ENCODE measurements at regions not wholly inside any gene's neighbourhood (a gene's known extent, or its start where the extent isn't known, plus 50 kb on each side); places are given as distances from the start of the nearest gene placed in this dataset.

DNA sequence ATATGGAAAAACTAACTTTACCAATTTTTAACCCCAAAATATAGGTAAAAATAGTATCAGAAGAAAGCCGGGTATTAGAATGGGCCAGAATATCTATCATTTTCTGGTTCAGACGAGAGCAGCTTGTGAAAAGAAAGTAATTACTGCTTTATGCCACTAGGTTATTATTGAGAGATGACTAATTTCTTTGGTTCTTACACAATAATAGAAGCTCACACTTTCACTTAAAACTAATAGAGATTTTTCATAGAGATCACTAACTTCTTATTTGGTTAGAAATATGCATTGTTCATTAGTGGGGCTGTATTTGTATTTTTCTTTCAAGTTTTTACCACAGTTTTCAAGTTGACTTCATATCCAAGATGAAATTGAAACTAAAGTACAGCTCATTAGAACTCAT is 1241.2 kb upstream of the FLRT2 start:
- H4K20me1 ChIP-seq (replicated peaks; ENCODE audit: control insufficient read depth, extremely low read depth, insufficient read depth, low read length), result no peaks in the 10 kb centered on the region
- POLR2A ChIA-PET, result interaction anchor here (0.6 kb wide), 1 partner anchor 1353 kb away, joined by 5 read pairs; no protein-coding TSS in a partner anchor
- DNase-seq (ENCODE audit: low read depth, low spot score) (no peak), FAIRE-seq (no peak)
- CTCF ChIA-PET, result interaction anchor here (0.6 to 1.7 kb wide), 9 partner anchors 8 to 156 kb away, joined by 3 to 9 read pairs (median 3); no protein-coding TSS in a partner anchor
- H3K4me1 ChIP-seq (ENCODE audit: control insufficient read depth, extremely low read depth, insufficient read depth, low read length), result no peaks in the 10 kb centered on the region
- H3K79me2 ChIP-seq (ENCODE audit: control insufficient read depth, insufficient read depth, low read length), result no peaks in the 10 kb centered on the region
- no peak overlapping the region for H3K9ac ChIP-seq (replicated peaks; ENCODE audit: extremely low read depth, insufficient read depth, low read length)
- dilution Hi-C loops (cut with MboI; ENCODE audit: extremely low pct_ligation_motif_present, low sequenced_read_pairs), result no loop called here
- no peak overlapping the region for H2AFZ ChIP-seq (ENCODE audit: low read depth, low read length)
- no TSS peak for BruUV-seq (replicated peaks)
- no peaks in the 10 kb centered on the region for H3K9me1 ChIP-seq (replicated peaks; ENCODE audit: control insufficient read depth, extremely low read depth, insufficient read depth, low read length)
- H3K27me3 ChIP-seq (ENCODE audit: control insufficient read depth in 2 of 2, insufficient read depth in 2 of 2, low read length in 2 of 2), result no peaks in the 10 kb centered on the region
- TF ChIP-seq POLR2AphosphoS5 (IDR thresholded peaks at IDR 0.05; ENCODE audit: insufficient read depth, low read depth, low read length), result no peak
- TF ChIP-seq, protein P1, sequence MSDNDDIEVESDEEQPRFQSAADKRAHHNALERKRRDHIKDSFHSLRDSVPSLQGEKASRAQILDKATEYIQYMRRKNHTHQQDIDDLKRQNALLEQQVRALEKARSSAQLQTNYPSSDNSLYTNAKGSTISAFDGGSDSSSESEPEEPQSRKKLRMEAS (IDR thresholded peaks at IDR 0.05; ENCODE audit: insufficient read depth, insufficient read length), result no peak
- intact Hi-C loops (cut with micrococcal nuclease), result no loop called here
- no peaks in the 10 kb centered on the region for H3K36me3 ChIP-seq (ENCODE audit: control insufficient read depth in 2 of 2, extremely low read depth in 1 of 2, insufficient read depth in 2 of 2, low read length in 2 of 2)
- H3K4me3 ChIP-seq (replicated peaks in 1 of 3; ENCODE audit: insufficient read depth in 1 of 3, low read depth in 1 of 3, low read length in 3 of 3), result no peak overlapping the region
- H3K27ac ChIP-seq (ENCODE audit: insufficient read depth, low read depth, low read length), result no peak overlapping the region
- H3K4me2 ChIP-seq (ENCODE audit: insufficient read depth, low read length), result no peak overlapping the region
- no peaks in the 10 kb centered on the region for H3K9me3 ChIP-seq (replicated peaks; ENCODE audit: control insufficient read depth, insufficient read depth, low read length)

DNA sequence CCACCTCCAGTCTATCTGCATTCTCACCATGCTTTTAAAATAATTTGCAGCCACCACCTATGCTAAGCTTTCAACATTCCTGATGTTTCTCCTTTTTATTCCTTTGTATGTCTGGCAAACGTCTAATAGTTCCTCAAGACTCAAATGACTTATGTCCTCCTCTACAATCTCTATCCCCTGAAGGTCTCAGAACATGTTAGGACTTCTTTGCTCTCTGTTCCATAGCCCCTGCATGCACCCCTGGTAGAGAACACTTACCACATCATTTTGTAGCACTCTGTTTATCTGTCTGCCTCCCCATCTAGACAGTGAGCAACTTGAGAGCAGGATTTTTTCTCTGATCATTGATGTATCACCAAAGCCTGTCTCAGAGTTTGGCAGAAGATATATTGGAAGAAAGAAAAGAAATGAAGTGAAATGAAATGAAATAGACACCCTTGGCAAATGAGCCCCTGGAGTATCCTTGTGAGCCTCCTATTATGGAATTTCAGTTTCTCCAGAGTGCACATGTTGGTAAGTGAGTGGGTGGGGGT is 1231.2 kb upstream of the FLRT2 start:
- Histone ChIP-seq H3K4me1 (ENCODE audit: control insufficient read depth, extremely low read depth, insufficient read depth, low read length) (no peaks in the 10 kb centered on the region), H3K9ac (replicated peaks; ENCODE audit: extremely low read depth, insufficient read depth, low read length) (no peak overlapping the region), H3K9me1 (replicated peaks; ENCODE audit: control insufficient read depth, extremely low read depth, insufficient read depth, low read length) (no peaks in the 10 kb centered on the region), H3K27ac (ENCODE audit: insufficient read depth, low read depth, low read length) (no peak overlapping the region), H3K27me3 (ENCODE audit: control insufficient read depth in 2 of 2, insufficient read depth in 2 of 2, low read length in 2 of 2) (no peaks in the 10 kb centered on the region), H3K4me2 (ENCODE audit: insufficient read depth, low read length) (no peak overlapping the region), H3K9me3 (replicated peaks; ENCODE audit: control insufficient read depth, insufficient read depth, low read length) (no peaks in the 10 kb centered on the region), H2AFZ (ENCODE audit: low read depth, low read length) (no peak overlapping the region), H3K79me2 (ENCODE audit: control insufficient read depth, insufficient read depth, low read length) (no peaks in the 10 kb centered on the region), H3K4me3 (replicated peaks in 1 of 3; ENCODE audit: insufficient read depth in 1 of 3, low read depth in 1 of 3, low read length in 3 of 3) (no peak overlapping the region), H3K36me3 (ENCODE audit: control insufficient read depth in 2 of 2, extremely low read depth in 1 of 2, insufficient read depth in 2 of 2, low read length in 2 of 2) (no peaks in the 10 kb centered on the region), H4K20me1 (replicated peaks; ENCODE audit: control insufficient read depth, extremely low read depth, insufficient read depth, low read length) (no peaks in the 10 kb centered on the region)
- ChIA-PET CTCF (no interaction called here), POLR2A (no interaction called here)
- no peak for FAIRE-seq
- no TSS peak for BruUV-seq (replicated peaks)
- DNase-seq (ENCODE audit: low read depth, low spot score), result no peak
- TF ChIP-seq JUN (IDR thresholded peaks at IDR 0.05; ENCODE audit: borderline replicate concordance, insufficient read depth, insufficient read length, low read depth) (no peak), GATA2 (IDR thresholded peaks at IDR 0.05; ENCODE audit: insufficient read depth, insufficient read length, low read depth, low read length) (no peak), POLR2A (IDR thresholded peaks at IDR 0.05; ENCODE audit: low read depth, low read length) (no peak), POLR2AphosphoS5 (IDR thresholded peaks at IDR 0.05; ENCODE audit: insufficient read depth, low read depth, low read length) (no peak), FOS (IDR thresholded peaks at IDR 0.05; ENCODE audit: borderline replicate concordance, insufficient read depth, low read length) (no peak), MYC (IDR thresholded peaks at IDR 0.05; ENCODE audit: low read depth, low read length) (no peak), EZH2 (IDR thresholded peaks at IDR 0.05; ENCODE audit: borderline replicate concordance, low read depth, low read length, severe bottlenecking) (no peak)
- TF ChIP-seq, protein P1 (IDR thresholded peaks at IDR 0.05; ENCODE audit: insufficient read depth, insufficient read length), result no peak
- TF ChIP-seq, protein P2, sequence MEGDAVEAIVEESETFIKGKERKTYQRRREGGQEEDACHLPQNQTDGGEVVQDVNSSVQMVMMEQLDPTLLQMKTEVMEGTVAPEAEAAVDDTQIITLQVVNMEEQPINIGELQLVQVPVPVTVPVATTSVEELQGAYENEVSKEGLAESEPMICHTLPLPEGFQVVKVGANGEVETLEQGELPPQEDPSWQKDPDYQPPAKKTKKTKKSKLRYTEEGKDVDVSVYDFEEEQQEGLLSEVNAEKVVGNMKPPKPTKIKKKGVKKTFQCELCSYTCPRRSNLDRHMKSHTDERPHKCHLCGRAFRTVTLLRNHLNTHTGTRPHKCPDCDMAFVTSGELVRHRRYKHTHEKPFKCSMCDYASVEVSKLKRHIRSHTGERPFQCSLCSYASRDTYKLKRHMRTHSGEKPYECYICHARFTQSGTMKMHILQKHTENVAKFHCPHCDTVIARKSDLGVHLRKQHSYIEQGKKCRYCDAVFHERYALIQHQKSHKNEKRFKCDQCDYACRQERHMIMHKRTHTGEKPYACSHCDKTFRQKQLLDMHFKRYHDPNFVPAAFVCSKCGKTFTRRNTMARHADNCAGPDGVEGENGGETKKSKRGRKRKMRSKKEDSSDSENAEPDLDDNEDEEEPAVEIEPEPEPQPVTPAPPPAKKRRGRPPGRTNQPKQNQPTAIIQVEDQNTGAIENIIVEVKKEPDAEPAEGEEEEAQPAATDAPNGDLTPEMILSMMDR (IDR thresholded peaks at IDR 0.05; ENCODE audit: extremely low read depth in 1 of 2, insufficient read depth in 1 of 2, low read depth in 1 of 2, low read length in 2 of 2), result no peak
- dilution Hi-C loops (cut with MboI; ENCODE audit: extremely low pct_ligation_motif_present, low sequenced_read_pairs), result no loop called here
- intact Hi-C loops (cut with micrococcal nuclease), result no loop called here
